SK-N-MC (cell line): ENCODE measurements at regions not wholly inside any gene's neighbourhood (a gene's known extent, or its start where the extent isn't known, plus 50 kb on each side); places are given as distances from the start of the nearest gene placed in this dataset.

ENCODE experiments used
- EZH2 ChIP-seq: fragments of 200-600 bp; sonication (generic); IDR thresholded peaks from one replicate; pipeline ENCODE4 v1.6.1; 2017; ENCODE audit warnings: antibody characterized with exemption
- POLR2AphosphoS5 ChIP-seq: IDR thresholded peaks from 2 replicates; pipeline ENCODE4 v1.6.1; 2012; ENCODE audit warnings: mild to moderate bottlenecking, low read depth, low read length, borderline replicate concordance

- TF ChIP-seq EZH2, result no peak
- no peak for TF ChIP-seq POLR2AphosphoS5
Observed at GRCh38 chr1:68917456-68917855, 420.6 kb upstream of the DEPDC1 start.
